HG02970 (cell line): ENCODE measurements at regions not wholly inside any gene's neighbourhood (a gene's known extent, or its start where the extent isn't known, plus 50 kb on each side); places are given as distances from the start of the nearest gene placed in this dataset.
"Not testable (repeated sequence)": the region's sequence is repeated elsewhere in the genome, so short reads cannot be mapped to it uniquely, and the experiment has no call there.

Experiments used
- ATAC-seq: cut with Tn5 transposase; IDR thresholded peaks from one replicate; pipeline ENCODE4 v1.9.1; 2021; ENCODE audit warnings: mild to moderate bottlenecking, moderate library complexity, moderate number of reproducible peaks; ENCODE audit not compliant: unreplicated experiment, low FRiP score

- no peak for ATAC-seq
These were observed 57.3 kb downstream of the MED10 start for GRCh38 chr5:6321078-6321477.

DNA sequence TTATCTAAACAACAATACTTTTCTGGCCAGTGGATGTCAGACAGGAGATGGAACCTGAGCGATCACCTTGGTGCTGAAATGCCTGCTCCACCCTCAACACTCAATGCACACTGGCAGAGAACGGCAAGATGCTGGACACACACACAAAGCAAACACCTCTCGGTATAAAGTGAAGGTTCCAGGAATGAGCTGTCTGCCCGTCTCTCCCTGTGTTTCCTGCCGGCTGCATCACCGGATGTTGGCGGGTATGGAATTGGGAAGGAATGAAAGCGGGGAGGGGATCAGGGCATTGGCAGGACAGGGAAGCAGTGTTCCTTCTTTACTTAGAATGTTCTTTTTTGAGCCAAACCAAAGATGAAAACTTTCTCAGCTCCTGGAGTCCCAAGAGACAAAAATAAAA lies 59.2 kb downstream of the MED10 start:
- no peak for ATAC-seq

DNA sequence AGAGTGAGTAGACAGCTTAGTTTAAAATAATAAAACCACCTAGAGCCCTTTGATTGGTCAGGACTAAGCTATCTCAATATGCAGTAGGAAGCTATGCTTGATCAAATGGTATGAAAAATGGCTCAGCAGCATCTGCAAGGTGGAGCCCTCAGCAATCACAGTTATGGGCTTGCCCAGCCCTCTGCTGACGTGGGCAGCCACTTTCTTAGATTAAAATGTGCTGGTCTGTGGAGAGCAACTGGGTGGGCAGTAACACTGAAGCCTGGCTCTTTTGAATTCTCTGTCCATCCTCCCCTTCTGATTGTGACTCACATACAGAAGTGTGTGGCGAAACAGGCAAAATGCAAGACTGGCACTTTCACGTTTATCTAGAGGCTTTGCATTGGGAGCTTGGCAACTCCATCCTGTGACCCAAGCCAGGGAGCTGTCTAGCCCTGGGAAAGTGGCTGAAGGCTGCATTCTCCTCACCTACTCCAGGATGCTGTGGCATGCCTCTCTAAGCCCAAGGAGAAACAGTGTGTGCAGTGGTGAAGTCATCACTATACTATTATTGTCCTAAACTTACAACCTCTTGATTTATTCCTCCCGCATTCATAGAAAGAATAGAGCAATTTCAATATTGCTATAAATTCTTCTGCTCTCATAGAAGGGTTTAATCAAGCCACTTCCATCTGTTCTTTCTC lies 61.1 kb downstream of the MED10 start:
- ATAC-seq = no peak

DNA sequence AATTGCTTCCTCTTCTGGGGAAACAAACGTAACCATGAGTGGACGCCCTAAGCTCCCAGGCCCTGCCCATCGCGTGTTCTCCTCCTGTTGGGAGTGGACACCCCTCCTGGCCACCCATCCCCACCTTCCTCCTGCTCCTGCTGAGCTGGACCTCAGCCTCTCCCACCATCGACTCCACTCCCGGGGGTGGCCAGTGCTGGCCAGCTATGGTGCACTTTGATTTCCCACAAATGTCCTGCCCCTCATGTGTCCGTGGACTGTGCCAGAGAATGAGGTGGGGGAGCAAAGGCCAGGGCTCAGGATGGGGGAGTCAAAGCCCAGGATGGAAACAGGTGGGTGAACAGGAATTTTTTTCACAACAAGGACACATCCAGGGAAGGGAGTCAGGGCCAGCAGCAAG lies 62.8 kb downstream of the MED10 start:
- no peak for ATAC-seq

DNA sequence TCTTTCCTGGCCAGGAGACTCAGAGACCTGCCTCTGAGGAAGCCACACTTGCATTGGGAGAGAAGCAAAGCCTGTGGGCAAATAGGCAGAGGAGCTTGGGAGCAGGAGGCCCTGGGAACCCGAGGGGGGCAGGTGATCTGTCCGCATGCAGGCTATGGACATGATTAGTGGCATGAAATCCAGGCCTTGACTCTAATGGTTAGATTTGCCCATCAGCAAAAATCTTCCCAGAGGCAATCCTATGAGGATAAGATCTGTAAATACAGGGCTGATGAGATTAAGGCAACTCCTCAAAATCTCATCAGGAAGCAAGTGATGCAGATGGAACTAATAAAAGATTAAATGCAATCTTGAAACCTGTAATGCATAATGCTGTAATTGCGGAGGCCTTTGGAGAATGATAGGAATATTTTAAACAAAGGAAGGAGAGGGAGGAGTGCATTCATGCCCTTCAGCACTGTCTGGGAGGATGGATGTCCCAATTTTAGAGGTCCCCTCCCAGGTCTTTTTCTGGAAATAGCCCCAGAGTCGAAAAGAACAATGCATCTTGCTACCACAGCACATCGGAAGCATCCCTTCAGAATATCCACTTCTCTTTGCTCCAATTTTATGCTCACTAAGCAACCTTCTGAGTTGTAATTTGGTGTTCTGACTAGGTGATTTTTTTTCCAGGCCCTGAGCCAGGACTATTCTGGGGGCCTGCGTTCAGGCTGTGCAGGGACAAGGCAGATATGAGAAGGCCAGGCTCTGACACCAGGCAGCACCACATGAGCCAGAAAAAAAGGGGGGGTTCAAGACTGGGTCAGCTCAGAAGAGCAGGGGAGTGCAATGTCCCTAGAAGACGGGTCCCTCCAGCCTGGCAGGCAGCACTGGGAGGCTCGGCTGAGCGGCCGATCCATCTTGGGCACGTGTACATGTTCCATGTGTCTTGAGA lies 66.5 kb downstream of the MED10 start:
- no peak for ATAC-seq

DNA sequence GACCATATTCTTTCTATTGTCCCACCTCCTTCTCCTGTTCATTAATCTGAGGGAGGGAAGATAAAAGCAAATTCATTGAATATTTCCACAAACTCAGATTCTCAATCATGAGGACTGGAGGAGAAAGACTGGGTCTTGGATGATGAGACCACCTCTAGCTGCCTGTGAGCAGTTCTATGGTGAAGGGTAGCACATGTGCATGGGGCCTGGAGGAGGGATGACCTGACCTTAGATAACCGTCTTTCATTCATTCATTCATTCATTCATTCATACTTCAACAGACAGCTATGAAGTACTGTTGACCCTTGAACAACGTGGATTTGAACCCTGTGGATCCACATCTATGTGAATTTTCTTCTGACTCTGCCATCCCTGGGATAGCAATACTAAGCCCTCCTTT lies 68.4 kb downstream of the MED10 start:
- ATAC-seq = no peak

DNA sequence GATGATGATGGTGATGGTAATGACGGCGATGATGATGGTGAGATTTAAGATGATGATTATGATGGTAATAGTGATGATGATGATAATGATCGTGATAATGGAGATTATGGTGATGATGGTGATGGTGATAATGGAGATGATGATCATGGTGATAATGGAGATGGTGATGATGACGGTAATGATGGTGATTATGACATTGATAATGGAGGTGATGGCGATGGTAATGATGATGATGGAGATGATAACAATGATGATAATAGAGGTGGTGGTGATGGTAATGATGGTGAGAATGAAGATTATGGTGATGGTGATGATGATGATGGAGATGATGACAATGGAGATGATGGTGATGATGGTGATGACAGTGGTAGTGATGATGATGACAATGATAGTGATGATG lies 69.7 kb downstream of the MED10 start:
- ATAC-seq = no peak

DNA sequence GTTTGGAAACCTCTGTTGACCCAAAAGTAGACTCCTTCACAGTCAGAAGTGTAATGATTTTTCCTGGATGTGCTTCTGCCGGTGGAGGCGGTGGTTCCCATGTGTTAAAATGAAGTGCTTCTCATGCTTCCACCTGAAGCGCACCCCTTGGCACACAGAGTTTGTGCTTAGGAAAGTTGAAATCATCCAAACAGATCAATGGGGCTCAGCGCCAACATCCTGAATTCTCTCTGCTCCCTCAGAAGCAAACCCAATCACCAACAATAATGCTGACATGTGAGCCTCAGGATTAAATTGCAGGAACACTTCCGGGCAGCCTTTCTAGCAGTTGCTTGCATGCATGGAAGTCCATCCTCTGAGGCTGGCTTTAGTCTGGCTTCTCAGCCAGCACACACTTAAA lies 71.0 kb downstream of the MED10 start:
- no peak for ATAC-seq

- ATAC-seq = no peak
These were observed 72.5 kb downstream of the MED10 start for GRCh38 chr5:6305853-6306252.

- no peak for ATAC-seq
These were observed 75.7 kb downstream of the MED10 start for GRCh38 chr5:6302684-6303083.

- ATAC-seq = no peak
These were observed 76.3 kb downstream of the MED10 start for GRCh38 chr5:6302075-6302474.

GRCh38 chr5:6296524-6296923 lies 81.8 kb downstream of the MED10 start:
- ATAC-seq = no peak

DNA sequence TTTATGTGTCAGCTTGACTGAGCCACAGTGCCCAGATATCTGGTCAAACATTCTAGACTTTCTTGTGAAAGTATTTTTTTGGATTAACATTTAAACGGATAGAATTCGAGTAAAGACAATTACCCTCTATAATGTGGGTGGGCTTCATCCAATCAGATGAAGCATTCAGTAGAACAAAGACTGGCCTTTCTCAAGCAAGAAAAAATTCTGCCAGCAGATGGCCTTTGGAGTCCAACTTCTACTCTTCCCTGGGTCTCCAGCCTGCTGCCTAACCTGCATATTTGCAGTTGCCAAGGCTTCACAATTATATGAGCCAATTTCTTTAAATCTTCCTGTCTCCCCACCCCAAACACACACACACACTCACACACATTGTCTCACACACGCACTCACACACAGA lies 86.4 kb downstream of the MED10 start:
- no peak for ATAC-seq

DNA sequence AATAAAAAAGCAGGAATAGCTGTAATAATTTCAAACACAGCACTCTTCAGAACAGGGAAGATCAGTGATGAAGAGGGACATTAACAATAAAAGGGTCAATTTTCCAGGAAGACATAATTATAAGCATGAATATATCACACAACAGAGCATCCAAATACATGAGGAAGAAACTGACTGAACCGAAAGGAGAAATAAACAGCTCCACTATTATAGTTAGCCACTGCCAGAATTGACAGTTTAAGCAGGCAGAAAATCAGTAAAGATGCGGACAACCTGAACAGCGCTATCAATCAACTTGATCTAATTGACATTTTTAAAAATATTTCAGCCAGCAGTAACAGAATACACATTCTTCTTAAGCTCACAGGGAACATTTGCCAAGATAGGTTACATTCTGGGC lies 89.1 kb downstream of the MED10 start:
- no peak for ATAC-seq

- no peak for ATAC-seq
These were observed 91.2 kb downstream of the MED10 start for GRCh38 chr5:6287176-6287575.

GRCh38 chr5:6286404-6286803 lies 91.9 kb downstream of the MED10 start:
- ATAC-seq = no peak

GRCh38 chr5:6284491-6284890 lies 93.9 kb downstream of the MED10 start:
- ATAC-seq = not testable (repeated sequence)

DNA sequence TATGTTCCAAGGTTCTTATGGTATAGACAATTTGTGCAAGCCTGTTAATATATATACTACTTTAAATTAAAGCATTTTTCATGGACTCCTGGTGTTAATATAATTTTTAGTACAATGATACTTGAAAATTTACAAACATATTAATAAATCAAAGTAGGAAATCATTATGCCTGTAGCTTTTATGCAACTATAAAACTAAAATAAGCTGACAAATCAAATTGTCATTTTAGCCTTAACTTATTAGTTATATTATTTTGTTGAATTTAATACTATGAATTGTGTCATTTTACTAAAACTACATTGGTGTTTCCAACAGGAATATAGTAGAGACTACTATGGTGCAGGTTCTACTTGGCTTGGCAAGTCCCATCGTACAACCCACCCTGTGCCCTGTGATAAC lies 96.0 kb downstream of the MED10 start:
- ATAC-seq = no peak

DNA sequence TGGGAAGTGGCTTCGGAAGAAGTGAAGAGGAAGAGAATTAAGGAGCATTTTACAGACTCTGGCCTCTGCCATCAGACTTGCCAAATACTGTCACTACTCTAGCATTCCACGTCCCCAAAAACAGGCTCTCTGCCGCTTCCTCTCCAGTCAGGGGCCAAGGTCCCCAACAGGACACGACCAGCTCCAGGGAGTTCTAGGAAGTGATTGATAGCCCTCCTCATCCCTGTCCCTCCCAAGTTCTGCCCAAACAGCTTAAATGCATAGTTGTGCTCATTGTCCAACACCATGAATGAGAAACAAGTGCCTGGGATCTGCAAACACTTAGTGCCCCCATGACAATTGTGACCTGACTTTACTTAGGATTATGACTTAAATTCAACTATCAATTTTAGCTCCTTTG lies 96.5 kb downstream of the MED10 start:
- ATAC-seq = no peak

- ATAC-seq = no peak
These were observed 97.8 kb downstream of the MED10 start for GRCh38 chr5:6280425-6281100.

DNA sequence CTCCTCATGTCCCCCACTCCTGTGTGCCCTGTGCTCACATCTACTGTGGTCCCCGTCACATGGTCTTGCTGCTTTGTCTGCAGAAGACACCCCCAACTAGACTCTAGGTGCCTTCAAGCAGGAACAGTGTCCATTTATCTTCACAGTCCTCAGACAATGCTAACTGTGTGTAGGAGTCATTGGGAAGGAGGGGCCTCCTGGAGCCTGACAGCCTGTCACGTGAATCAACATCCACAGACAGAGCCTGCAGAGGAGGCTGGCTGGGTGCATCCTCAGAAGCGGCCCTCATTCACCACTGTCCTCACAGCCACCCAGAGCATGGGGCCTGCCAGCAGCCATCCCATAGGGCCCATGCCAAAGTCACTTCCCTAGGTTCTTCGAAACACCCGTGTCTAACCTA lies 98.7 kb downstream of the MED10 start:
- no peak for ATAC-seq
